ENCODE measurements at regions not wholly inside any gene's neighbourhood (a gene's known extent, or its start where the extent isn't known, plus 50 kb on each side); places are given as distances from the start of the nearest gene placed in this dataset.

DNA sequence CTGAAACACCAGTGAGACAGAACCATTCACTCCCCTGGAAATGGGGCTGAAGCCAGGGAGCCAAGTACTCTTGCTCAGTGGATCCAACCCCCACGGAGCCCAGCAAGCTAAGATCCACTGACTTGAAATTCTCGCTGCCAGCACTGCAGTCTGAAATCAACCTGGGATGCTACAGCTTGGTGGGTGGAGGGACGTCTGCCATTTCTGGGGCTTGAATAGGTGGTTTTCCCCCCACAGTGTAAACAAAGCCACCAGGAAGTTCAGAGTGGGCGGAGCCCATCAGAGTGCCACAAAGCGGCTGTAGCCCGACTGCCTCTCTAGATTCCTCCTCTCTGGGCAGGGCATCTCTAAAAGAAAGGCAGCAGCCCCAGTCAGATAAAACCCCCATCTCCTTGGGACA lies 292.8 kb downstream of the LNPK start (continued):
- TF ChIP-seq, protein P1, sequence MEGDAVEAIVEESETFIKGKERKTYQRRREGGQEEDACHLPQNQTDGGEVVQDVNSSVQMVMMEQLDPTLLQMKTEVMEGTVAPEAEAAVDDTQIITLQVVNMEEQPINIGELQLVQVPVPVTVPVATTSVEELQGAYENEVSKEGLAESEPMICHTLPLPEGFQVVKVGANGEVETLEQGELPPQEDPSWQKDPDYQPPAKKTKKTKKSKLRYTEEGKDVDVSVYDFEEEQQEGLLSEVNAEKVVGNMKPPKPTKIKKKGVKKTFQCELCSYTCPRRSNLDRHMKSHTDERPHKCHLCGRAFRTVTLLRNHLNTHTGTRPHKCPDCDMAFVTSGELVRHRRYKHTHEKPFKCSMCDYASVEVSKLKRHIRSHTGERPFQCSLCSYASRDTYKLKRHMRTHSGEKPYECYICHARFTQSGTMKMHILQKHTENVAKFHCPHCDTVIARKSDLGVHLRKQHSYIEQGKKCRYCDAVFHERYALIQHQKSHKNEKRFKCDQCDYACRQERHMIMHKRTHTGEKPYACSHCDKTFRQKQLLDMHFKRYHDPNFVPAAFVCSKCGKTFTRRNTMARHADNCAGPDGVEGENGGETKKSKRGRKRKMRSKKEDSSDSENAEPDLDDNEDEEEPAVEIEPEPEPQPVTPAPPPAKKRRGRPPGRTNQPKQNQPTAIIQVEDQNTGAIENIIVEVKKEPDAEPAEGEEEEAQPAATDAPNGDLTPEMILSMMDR (IDR thresholded peaks at IDR 0.05; ENCODE audit: control extremely low read depth in 1 of 3, insufficient read depth in 1 of 3, low read depth in 1 of 3, low read length in 3 of 3) = no peak
- TF ChIP-seq ASH2L (IDR thresholded peaks at IDR 0.05; ENCODE audit: low read length) (no peak), CHD1 (IDR thresholded peaks at IDR 0.05; ENCODE audit: low read depth, low read length) (no peak), CREB1 (IDR thresholded peaks at IDR 0.05) (no peak), KDM4A (IDR thresholded peaks at IDR 0.05; ENCODE audit: low read depth, low read length, severe bottlenecking) (no peak)

Measured in H1 (cell line).